ENCODE measurements at regions not wholly inside any gene's neighbourhood (a gene's known extent, or its start where the extent isn't known, plus 50 kb on each side); places are given as distances from the start of the nearest gene placed in this dataset.

- DNase-seq (ENCODE audit: low read depth, low spot score) = no peak
- no peak for TF ChIP-seq CTCF (conservative IDR thresholded peaks at IDR 0.05)
- no peaks in the 10 kb centered on the region for H3K9me3 Mint-ChIP-seq
Observed at GRCh38 chr9:82090046-82090445, 101.5 kb downstream of the SPATA31D1 start.

DNA sequence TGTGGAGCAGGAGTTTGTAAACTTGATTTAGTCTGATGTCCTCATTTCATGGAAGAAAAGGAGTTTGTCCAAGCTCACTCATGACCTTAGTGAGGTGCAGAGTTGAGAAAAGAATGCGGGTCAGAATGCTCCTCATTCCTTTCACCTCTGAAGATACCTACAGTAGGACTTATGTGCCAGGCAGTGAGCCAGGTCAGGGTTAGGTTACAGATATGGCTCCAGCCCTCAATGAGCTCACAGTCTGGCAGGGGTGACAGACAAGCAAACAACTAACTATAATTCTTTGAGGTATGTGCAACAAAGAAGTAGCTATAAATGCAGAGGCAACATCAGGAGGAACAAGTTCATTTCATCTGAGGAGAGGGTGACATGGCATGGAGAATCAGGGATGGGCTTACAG lies 102.5 kb downstream of the SPATA31D1 start:
- Mint-ChIP-seq H3K27me3 (ENCODE audit: low read depth) (no peaks in the 10 kb centered on the region), H3K36me3 (ENCODE audit: low read depth) (no peaks in the 10 kb centered on the region), H3K4me3 (no peak overlapping the region), H3K9me3 (no peaks in the 10 kb centered on the region), H3K27ac (ENCODE audit: unreplicated experiment) (no peak overlapping the region), H3K4me1 (no peaks in the 10 kb centered on the region)
- DNase-seq (ENCODE audit: low read depth, low spot score) = no peak
- TF ChIP-seq CTCF (conservative IDR thresholded peaks at IDR 0.05) = no peak

More at GRCh38 chr9:82090046-82090445, 101.5 kb downstream of the SPATA31D1 start:
- Mint-ChIP-seq H3K27me3 (ENCODE audit: low read depth) (no peaks in the 10 kb centered on the region), H3K36me3 (ENCODE audit: low read depth) (no peaks in the 10 kb centered on the region), H3K4me3 (no peak overlapping the region), H3K4me1 (no peaks in the 10 kb centered on the region), H3K27ac (ENCODE audit: unreplicated experiment) (no peak overlapping the region)

GRCh38 chr9:82091610-82092009 lies 103.0 kb downstream of the SPATA31D1 start:
- Mint-ChIP-seq H3K27me3 (ENCODE audit: low read depth) (no peaks in the 10 kb centered on the region), H3K4me3 (no peak overlapping the region), H3K4me1 (no peaks in the 10 kb centered on the region), H3K27ac (ENCODE audit: unreplicated experiment) (peak overlapping the region; percentile 70), H3K9me3 (no peaks in the 10 kb centered on the region), H3K36me3 (ENCODE audit: low read depth) (no peaks in the 10 kb centered on the region)
- no peak for DNase-seq (ENCODE audit: low read depth, low spot score)
- TF ChIP-seq CTCF (conservative IDR thresholded peaks at IDR 0.05) = no peak

DNA sequence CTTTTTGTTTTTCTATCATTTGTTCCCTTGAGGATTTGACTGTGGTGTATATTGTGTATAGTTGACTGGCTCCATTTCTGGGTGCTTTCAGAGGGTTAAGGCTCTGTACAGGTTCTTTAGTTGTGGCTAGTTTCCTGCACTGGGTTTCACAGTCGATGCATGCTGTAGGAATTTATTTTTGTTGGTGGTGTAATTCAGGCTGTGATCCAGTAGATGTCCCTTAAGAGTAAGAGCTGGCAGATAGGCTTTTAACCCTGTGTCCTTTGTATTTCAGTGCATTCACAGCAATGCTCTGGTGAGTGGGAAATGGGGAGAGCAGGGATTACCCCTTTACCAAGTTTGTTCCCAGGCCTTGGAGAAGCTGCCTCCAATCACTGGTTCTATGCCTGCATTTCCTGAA lies 112.9 kb downstream of the SPATA31D1 start:
- Mint-ChIP-seq H3K4me1 (peaks cover 2% of the 10 kb centered on the region), H3K27ac (ENCODE audit: unreplicated experiment) (no peak overlapping the region), H3K9me3 (peaks cover 22% of the 10 kb centered on the region), H3K27me3 (ENCODE audit: low read depth) (no peaks in the 10 kb centered on the region), H3K36me3 (ENCODE audit: low read depth) (peaks cover 5% of the 10 kb centered on the region), H3K4me3 (no peak overlapping the region)
- DNase-seq (ENCODE audit: low read depth, low spot score) = no peak
- TF ChIP-seq CTCF (conservative IDR thresholded peaks at IDR 0.05) = peak; percentile 34

DNA sequence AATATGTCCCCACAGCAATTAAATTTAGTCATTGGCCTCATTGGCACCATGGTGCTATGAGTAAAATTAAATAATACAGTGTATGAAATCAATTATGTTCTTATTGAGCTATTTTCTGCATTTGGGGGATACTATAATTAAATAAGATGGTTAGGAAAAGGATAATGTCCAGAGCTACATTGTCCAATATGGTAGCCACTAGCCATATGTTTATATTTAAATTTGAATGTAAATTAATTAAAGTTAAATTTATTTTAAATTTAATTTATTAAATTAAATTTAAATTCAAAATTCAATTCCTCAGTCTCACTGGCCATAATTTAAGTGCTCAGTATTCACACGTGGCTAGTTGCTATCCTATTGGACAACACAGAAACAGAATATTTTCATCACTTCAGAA lies 115.7 kb downstream of the SPATA31D1 start:
- Mint-ChIP-seq H3K9me3 (peaks cover 11% of the 10 kb centered on the region), H3K4me1 (peaks cover 11% of the 10 kb centered on the region), H3K36me3 (ENCODE audit: low read depth) (peaks cover 5% of the 10 kb centered on the region), H3K27me3 (ENCODE audit: low read depth) (no peaks in the 10 kb centered on the region), H3K4me3 (no peak overlapping the region), H3K27ac (ENCODE audit: unreplicated experiment) (no peak overlapping the region)
- no peak for TF ChIP-seq CTCF (conservative IDR thresholded peaks at IDR 0.05)
- DNase-seq (ENCODE audit: low read depth, low spot score) = no peak

GRCh38 chr9:82105729-82106128 lies 117.2 kb downstream of the SPATA31D1 start:
- H3K4me1 Mint-ChIP-seq = peaks cover 11% of the 10 kb centered on the region
- peaks cover 5% of the 10 kb centered on the region for H3K36me3 Mint-ChIP-seq (ENCODE audit: low read depth)
- no peaks in the 10 kb centered on the region for H3K27me3 Mint-ChIP-seq (ENCODE audit: low read depth)
- H3K9me3 Mint-ChIP-seq = peaks cover 5% of the 10 kb centered on the region
- no peak for DNase-seq (ENCODE audit: low read depth, low spot score)
- TF ChIP-seq CTCF (conservative IDR thresholded peaks at IDR 0.05) = no peak
- H3K27ac Mint-ChIP-seq (ENCODE audit: unreplicated experiment) = no peak overlapping the region
- no peak overlapping the region for H3K4me3 Mint-ChIP-seq

All from neural crest cell (in vitro differentiated cells).